MM.1S (cell line): ENCODE measurements at regions not wholly inside any gene's neighbourhood (a gene's known extent, or its start where the extent isn't known, plus 50 kb on each side); places are given as distances from the start of the nearest gene placed in this dataset.

Experiments used
- EZH2 ChIP-seq: fragments of 300-600 bp; sonication (generic); optimal IDR thresholded peaks from 2 replicates; pipeline ENCODE3; 2017; ENCODE audit warnings: low read depth, mild to moderate bottlenecking, antibody characterized with exemption, low read length, mixed read lengths
- EZH2phosphoT487 ChIP-seq: fragments of 300-600 bp; sonication (generic); IDR thresholded peaks from 2 replicates; pipeline ENCODE4 v1.6.1; 2018; ENCODE audit warnings: antibody characterized with exemption, low read length
- TF ChIP-seq, protein P1 (sequence below): fragments of 300-600 bp; sonication (generic); IDR thresholded peaks from 2 replicates; pipeline ENCODE4 v1.5.1; 2016; ENCODE audit warnings: antibody characterized with exemption, low read length, mixed read lengths

DNA sequence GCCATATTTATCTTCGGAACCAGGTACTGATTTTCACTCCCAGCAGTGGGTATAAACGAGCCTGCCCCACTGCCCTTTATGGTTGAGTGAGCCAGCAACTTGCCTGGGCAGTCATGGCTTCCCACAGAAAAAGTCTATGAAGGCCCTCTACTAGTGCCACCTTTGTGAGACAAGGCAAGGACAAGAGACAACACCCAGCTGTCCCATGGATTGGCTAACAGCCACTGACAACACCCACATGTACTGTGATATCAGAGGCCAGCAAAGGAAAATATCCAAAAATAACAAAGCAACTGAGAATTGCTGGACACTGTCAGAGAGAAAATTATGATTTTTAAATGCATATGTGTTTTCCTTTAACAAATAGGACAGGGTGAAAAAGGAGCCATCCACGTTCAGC, 248.4 kb upstream of the TTC29 start:
- TF ChIP-seq, protein P1, sequence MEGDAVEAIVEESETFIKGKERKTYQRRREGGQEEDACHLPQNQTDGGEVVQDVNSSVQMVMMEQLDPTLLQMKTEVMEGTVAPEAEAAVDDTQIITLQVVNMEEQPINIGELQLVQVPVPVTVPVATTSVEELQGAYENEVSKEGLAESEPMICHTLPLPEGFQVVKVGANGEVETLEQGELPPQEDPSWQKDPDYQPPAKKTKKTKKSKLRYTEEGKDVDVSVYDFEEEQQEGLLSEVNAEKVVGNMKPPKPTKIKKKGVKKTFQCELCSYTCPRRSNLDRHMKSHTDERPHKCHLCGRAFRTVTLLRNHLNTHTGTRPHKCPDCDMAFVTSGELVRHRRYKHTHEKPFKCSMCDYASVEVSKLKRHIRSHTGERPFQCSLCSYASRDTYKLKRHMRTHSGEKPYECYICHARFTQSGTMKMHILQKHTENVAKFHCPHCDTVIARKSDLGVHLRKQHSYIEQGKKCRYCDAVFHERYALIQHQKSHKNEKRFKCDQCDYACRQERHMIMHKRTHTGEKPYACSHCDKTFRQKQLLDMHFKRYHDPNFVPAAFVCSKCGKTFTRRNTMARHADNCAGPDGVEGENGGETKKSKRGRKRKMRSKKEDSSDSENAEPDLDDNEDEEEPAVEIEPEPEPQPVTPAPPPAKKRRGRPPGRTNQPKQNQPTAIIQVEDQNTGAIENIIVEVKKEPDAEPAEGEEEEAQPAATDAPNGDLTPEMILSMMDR = no peak
- TF ChIP-seq EZH2 (no peak), EZH2phosphoT487 (no peak)
